ENCODE measurements at regions not wholly inside any gene's neighbourhood (a gene's known extent, or its start where the extent isn't known, plus 50 kb on each side); places are given as distances from the start of the nearest gene placed in this dataset.
"Not testable (repeated sequence)": the region's sequence is repeated elsewhere in the genome, so short reads cannot be mapped to it uniquely, and the experiment has no call there.

DNA sequence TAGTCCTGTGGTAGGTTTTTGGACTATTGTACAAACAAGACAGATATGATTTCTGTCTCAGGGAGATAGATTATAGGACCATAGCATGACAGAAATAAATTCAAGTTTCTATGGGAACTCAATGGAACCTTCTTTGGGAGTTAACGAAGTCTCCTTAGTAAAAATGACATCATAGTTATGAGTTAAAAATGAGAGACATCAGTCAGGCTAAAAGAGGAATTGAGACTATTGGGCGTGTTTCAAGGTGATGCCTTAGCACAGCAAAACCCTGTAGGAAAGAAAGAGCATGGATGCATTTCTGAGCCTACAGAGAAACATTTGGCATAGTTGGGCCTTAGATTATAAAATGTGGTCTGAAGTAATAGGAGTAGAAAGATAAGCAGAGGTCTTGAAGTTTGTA is 1909.1 kb upstream of the PCDH7 start:
- Histone ChIP-seq H3K4me1 (ENCODE audit: control insufficient read depth in 3 of 3, insufficient read depth in 3 of 3, low read length in 3 of 3) (no peaks in the 10 kb centered on the region), H3K27ac (ENCODE audit: low read depth, low read length) (no peak overlapping the region), H3K36me3 (ENCODE audit: control insufficient read depth in 3 of 3, insufficient read depth in 3 of 3, low read length in 3 of 3) (no peaks in the 10 kb centered on the region), H3K9ac (ENCODE audit: low read depth in 1 of 3, low read length in 3 of 3) (no peak overlapping the region), H3K9me3 (ENCODE audit: control insufficient read depth in 3 of 3, low read length in 3 of 3) (peaks cover 0 to 2% (median 0%) of the 10 kb centered on the region in 3 donors), H3K4me3 (ENCODE audit: low read length in 3 of 3) (no peak overlapping the region), H3K27me3 (ENCODE audit: control insufficient read depth in 3 of 3, insufficient read depth in 3 of 3, low read length in 3 of 3) (no peaks in the 10 kb centered on the region)

DNA sequence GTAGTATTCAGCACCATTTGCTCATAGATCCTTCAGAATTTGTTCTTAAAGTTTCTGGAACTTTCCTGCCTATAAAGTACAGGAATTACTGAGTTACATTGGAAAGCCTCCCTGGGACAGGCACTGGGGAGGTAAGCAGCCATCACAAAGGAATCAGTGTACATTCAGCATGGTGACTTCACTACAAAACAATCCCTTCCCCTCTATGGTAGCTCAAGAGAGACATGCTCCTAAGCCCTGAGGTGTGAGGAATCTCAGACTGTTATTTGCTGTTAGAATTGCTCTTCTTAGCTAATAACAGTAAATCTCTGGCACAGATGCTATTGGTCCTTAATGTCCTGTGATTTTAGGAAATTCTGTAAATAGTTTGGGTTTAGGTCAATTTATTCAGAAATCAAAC is 1898.0 kb upstream of the PCDH7 start:
- Histone ChIP-seq H3K27ac (ENCODE audit: low read depth, low read length) (no peak overlapping the region), H3K4me1 (ENCODE audit: control insufficient read depth in 3 of 3, insufficient read depth in 3 of 3, low read length in 3 of 3) (no peaks in the 10 kb centered on the region), H3K4me3 (ENCODE audit: low read length in 3 of 3) (no peak overlapping the region), H3K9ac (ENCODE audit: low read depth in 1 of 3, low read length in 3 of 3) (no peak overlapping the region), H3K9me3 (ENCODE audit: control insufficient read depth in 3 of 3, low read length in 3 of 3) (no peaks in the 10 kb centered on the region), H3K36me3 (ENCODE audit: control insufficient read depth in 3 of 3, insufficient read depth in 3 of 3, low read length in 3 of 3) (no peaks in the 10 kb centered on the region), H3K27me3 (ENCODE audit: control insufficient read depth in 3 of 3, insufficient read depth in 3 of 3, low read length in 3 of 3) (no peaks in the 10 kb centered on the region)

DNA sequence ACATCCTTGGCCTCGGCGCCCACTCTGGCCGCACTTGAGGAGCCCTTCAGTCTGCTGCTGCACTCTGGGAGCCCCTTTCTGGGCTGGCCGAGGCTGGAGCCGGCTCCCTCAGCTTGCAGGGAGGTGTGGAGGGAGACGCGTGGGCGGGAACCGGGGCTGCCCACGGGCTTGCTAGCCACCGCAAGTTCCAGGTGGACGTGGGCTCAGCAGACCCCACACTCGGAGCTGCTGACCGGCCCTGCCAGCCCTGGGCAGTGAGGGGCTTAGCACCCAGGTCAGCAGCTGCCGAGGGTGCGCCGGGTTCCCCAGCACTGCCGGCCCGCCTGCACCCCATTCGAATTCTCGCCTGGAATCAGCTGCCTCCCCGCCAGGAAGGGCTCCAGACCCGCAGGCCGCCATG is 1892.3 kb upstream of the PCDH7 start:
- Histone ChIP-seq H3K9me3 (ENCODE audit: control insufficient read depth in 3 of 3, low read length in 3 of 3) (no peaks in the 10 kb centered on the region), H3K36me3 (ENCODE audit: control insufficient read depth in 3 of 3, insufficient read depth in 3 of 3, low read length in 3 of 3) (no peaks in the 10 kb centered on the region), H3K4me1 (ENCODE audit: control insufficient read depth in 3 of 3, insufficient read depth in 3 of 3, low read length in 3 of 3) (no peaks in the 10 kb centered on the region), H3K4me3 (ENCODE audit: low read length in 3 of 3) (no peak overlapping the region), H3K9ac (ENCODE audit: low read depth in 1 of 3, low read length in 3 of 3) (no peak overlapping the region), H3K27me3 (ENCODE audit: control insufficient read depth in 3 of 3, insufficient read depth in 3 of 3, low read length in 3 of 3) (no peaks in the 10 kb centered on the region), H3K27ac (ENCODE audit: low read depth, low read length) (no peak overlapping the region)

DNA sequence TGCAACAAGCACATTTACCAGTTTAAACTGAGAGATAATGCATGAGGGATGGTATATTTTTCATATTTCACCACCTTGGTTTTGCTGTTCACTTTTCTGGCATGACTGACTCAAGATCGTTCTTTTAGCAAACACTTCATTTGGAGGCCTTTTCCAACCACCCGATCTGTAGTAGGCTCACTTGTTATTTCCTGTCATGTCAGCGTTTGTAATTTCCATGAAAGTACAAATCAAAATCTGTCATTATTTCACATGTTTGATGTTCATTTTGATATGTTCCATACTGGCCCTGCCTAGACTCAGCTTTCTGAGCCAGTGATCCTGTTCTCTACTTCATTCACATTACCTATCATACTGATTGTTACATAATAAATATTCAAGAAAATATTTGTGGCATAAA is 1888.3 kb upstream of the PCDH7 start:
- Histone ChIP-seq H3K27ac (ENCODE audit: low read depth, low read length) (no peak overlapping the region), H3K36me3 (ENCODE audit: control insufficient read depth in 3 of 3, insufficient read depth in 3 of 3, low read length in 3 of 3) (no peaks in the 10 kb centered on the region), H3K4me3 (ENCODE audit: low read length in 3 of 3) (no peak overlapping the region), H3K9ac (ENCODE audit: low read depth in 1 of 3, low read length in 3 of 3) (no peak overlapping the region), H3K4me1 (ENCODE audit: control insufficient read depth in 3 of 3, insufficient read depth in 3 of 3, low read length in 3 of 3) (no peaks in the 10 kb centered on the region), H3K9me3 (ENCODE audit: control insufficient read depth in 3 of 3, low read length in 3 of 3) (no peaks in the 10 kb centered on the region), H3K27me3 (ENCODE audit: control insufficient read depth in 3 of 3, insufficient read depth in 3 of 3, low read length in 3 of 3) (no peaks in the 10 kb centered on the region)

DNA sequence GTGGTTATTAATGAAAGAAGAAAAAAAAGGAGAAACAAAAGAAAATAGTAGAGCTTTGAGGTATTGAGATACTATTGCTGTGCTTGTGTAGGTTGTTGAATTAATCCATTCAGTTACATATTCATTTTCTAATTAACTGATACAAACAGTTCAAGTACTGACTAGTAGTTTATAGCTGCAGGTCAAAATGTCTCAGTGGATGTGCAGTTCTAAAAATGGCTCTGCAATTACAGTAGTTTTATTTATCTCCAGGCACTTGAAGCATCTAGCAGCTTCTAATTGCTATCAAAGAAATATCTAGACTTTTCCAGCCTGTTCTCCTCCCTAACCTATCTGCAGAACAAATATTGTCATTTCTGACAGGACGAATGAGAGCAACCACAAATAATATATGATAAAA is 1887.7 kb upstream of the PCDH7 start:
- Histone ChIP-seq H3K27ac (ENCODE audit: low read depth, low read length) (no peak overlapping the region), H3K9me3 (ENCODE audit: control insufficient read depth in 3 of 3, low read length in 3 of 3) (no peaks in the 10 kb centered on the region), H3K27me3 (ENCODE audit: control insufficient read depth in 3 of 3, insufficient read depth in 3 of 3, low read length in 3 of 3) (no peaks in the 10 kb centered on the region), H3K36me3 (ENCODE audit: control insufficient read depth in 3 of 3, insufficient read depth in 3 of 3, low read length in 3 of 3) (no peaks in the 10 kb centered on the region), H3K4me1 (ENCODE audit: control insufficient read depth in 3 of 3, insufficient read depth in 3 of 3, low read length in 3 of 3) (no peaks in the 10 kb centered on the region), H3K4me3 (ENCODE audit: low read length in 3 of 3) (no peak overlapping the region), H3K9ac (ENCODE audit: low read depth in 1 of 3, low read length in 3 of 3) (no peak overlapping the region)

DNA sequence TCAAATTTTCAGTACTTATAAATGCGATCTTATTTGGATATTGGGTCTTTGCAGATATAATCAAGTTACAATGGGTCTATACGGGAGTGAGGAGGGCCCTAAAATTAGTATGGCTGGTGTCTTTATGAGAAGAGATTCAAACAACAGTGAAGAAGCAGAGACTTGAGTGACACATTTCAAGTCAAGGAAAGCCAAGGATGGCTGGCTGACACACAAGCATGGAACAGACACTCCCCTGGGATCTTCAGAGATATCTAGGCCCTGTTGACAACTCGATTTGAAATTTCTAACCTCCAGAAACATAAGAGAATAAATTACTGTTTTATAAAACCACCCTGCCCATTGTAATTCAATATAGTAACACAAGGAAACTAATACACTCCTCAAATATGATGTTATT is 1886.0 kb upstream of the PCDH7 start:
- H3K36me3 ChIP-seq (ENCODE audit: control insufficient read depth in 3 of 3, insufficient read depth in 3 of 3, low read length in 3 of 3): no peaks in the 10 kb centered on the region
- no peaks in the 10 kb centered on the region for H3K27me3 ChIP-seq (ENCODE audit: control insufficient read depth in 3 of 3, insufficient read depth in 3 of 3, low read length in 3 of 3)
- no peaks in the 10 kb centered on the region for H3K4me1 ChIP-seq (ENCODE audit: control insufficient read depth in 3 of 3, insufficient read depth in 3 of 3, low read length in 3 of 3)
- no peak overlapping the region for H3K9ac ChIP-seq (ENCODE audit: low read depth in 1 of 3, low read length in 3 of 3)
- H3K4me3 ChIP-seq (ENCODE audit: low read length in 3 of 3): no peak overlapping the region
- no peaks in the 10 kb centered on the region for H3K9me3 ChIP-seq (ENCODE audit: control insufficient read depth in 3 of 3, low read length in 3 of 3)
- H3K27ac ChIP-seq (ENCODE audit: low read depth, low read length): no peak overlapping the region

DNA sequence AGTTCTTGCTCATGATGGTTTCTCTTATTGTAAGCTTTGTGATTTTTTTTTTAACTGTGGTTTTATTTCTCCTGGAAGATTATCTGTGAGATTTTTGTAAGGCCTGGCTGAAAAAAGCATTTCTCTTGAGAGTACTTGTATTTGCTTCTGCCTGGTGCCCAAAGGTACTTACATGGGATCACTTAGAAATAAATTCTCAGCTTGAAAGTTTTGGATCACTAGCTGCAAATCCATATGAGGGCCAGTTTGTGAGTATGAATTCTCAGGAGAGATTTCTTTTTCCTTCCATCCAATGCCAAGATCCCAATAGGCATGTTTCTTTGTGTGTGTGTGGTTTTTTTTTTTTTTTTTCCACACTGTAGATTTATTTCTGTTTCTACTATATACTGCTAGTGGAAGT is 1884.7 kb upstream of the PCDH7 start:
- no peak overlapping the region for H3K27ac ChIP-seq (ENCODE audit: low read depth, low read length)
- no peak overlapping the region for H3K9ac ChIP-seq (ENCODE audit: low read depth in 1 of 3, low read length in 3 of 3)
- H3K27me3 ChIP-seq (ENCODE audit: control insufficient read depth in 3 of 3, insufficient read depth in 3 of 3, low read length in 3 of 3): no peaks in the 10 kb centered on the region
- no peaks in the 10 kb centered on the region for H3K36me3 ChIP-seq (ENCODE audit: control insufficient read depth in 3 of 3, insufficient read depth in 3 of 3, low read length in 3 of 3)
- no peaks in the 10 kb centered on the region for H3K4me1 ChIP-seq (ENCODE audit: control insufficient read depth in 3 of 3, insufficient read depth in 3 of 3, low read length in 3 of 3)
- no peaks in the 10 kb centered on the region for H3K9me3 ChIP-seq (ENCODE audit: control insufficient read depth in 3 of 3, low read length in 3 of 3)
- H3K4me3 ChIP-seq (ENCODE audit: low read length in 3 of 3): no peak overlapping the region

DNA sequence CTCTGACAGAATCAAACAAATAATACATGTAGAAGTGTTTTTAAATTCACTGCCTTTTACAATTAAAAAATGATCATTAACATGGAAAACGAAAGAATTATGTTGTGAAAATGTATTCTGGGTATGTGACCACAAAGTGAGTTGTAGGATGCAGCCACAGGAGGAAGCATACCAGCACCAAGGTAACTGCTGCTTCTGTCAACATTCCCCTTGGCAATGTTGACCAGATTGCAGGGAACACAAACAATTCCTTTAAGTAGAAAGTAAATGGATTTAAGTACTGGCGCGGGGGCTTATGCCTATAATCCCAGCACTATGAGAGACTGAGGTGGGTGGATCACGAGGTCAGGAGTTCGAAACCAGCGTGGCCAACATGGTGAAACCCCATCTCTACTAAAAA is 1877.9 kb upstream of the PCDH7 start:
- H3K27ac ChIP-seq (ENCODE audit: low read depth, low read length): no peak overlapping the region
- no peak overlapping the region for H3K4me3 ChIP-seq (ENCODE audit: low read length in 3 of 3)
- no peaks in the 10 kb centered on the region for H3K27me3 ChIP-seq (ENCODE audit: control insufficient read depth in 3 of 3, insufficient read depth in 3 of 3, low read length in 3 of 3)
- no peaks in the 10 kb centered on the region for H3K4me1 ChIP-seq (ENCODE audit: control insufficient read depth in 3 of 3, insufficient read depth in 3 of 3, low read length in 3 of 3)
- H3K9me3 ChIP-seq (ENCODE audit: control insufficient read depth in 3 of 3, low read length in 3 of 3): no peaks in the 10 kb centered on the region
- no peaks in the 10 kb centered on the region for H3K36me3 ChIP-seq (ENCODE audit: control insufficient read depth in 3 of 3, insufficient read depth in 3 of 3, low read length in 3 of 3)
- no peak overlapping the region for H3K9ac ChIP-seq (ENCODE audit: low read depth in 1 of 3, low read length in 3 of 3)

DNA sequence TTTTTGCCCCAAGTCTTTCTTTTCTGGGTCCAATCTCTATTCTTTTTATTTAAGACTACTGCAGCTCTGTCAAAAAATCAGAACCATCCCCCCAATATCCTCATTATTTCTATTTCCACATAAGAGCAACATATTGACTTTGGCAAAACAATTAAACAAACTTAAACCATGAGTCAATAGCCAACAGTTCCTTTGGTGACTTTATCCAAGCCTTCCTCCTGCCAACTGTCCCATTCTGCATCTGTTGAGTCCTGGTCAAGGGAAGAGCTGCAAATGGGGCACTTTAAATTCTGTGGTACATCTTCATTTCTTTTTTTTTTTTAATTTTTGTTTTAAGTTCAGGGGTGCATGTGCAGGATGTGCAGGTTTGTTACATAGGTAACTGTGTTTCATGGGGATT is 1875.0 kb upstream of the PCDH7 start:
- Histone ChIP-seq H3K4me1 (ENCODE audit: control insufficient read depth in 3 of 3, insufficient read depth in 3 of 3, low read length in 3 of 3) (no peaks in the 10 kb centered on the region), H3K9ac (ENCODE audit: low read depth in 1 of 3, low read length in 3 of 3) (no peak overlapping the region), H3K4me3 (ENCODE audit: low read length in 3 of 3) (no peak overlapping the region), H3K9me3 (ENCODE audit: control insufficient read depth in 3 of 3, low read length in 3 of 3) (no peaks in the 10 kb centered on the region), H3K27ac (ENCODE audit: low read depth, low read length) (no peak overlapping the region), H3K36me3 (ENCODE audit: control insufficient read depth in 3 of 3, insufficient read depth in 3 of 3, low read length in 3 of 3) (no peaks in the 10 kb centered on the region), H3K27me3 (ENCODE audit: control insufficient read depth in 3 of 3, insufficient read depth in 3 of 3, low read length in 3 of 3) (no peaks in the 10 kb centered on the region)

DNA sequence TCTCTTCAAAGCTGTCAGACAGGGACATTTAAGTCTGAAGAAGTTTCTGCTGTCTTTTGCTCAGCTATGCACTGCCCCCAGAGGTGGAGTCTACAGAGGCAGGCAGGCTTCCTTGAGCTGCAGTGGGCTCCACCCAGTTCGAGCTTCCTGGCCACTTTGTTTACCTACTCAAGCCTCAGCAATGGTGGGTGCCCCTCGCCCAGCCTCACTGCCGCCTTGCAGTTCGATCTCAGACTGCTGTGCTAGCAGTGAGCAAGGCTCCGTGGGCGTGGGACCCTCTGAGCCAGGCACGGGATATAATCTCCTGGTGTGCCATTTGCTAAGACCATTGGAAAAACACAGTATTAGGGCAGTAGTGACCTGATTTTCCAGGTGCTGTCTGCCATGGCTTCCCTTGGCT is 1863.1 kb upstream of the PCDH7 start:
- H3K27me3 ChIP-seq (ENCODE audit: control insufficient read depth in 3 of 3, insufficient read depth in 3 of 3, low read length in 3 of 3); H3K9me3 ChIP-seq (ENCODE audit: control insufficient read depth in 3 of 3, low read length in 3 of 3); H3K9ac ChIP-seq (ENCODE audit: low read depth in 1 of 3, low read length in 3 of 3); H3K4me3 ChIP-seq (ENCODE audit: low read length in 3 of 3); H3K36me3 ChIP-seq (ENCODE audit: control insufficient read depth in 3 of 3, insufficient read depth in 3 of 3, low read length in 3 of 3); H3K4me1 ChIP-seq (ENCODE audit: control insufficient read depth in 3 of 3, insufficient read depth in 3 of 3, low read length in 3 of 3); H3K27ac ChIP-seq (ENCODE audit: low read depth, low read length): not testable (repeated sequence)

DNA sequence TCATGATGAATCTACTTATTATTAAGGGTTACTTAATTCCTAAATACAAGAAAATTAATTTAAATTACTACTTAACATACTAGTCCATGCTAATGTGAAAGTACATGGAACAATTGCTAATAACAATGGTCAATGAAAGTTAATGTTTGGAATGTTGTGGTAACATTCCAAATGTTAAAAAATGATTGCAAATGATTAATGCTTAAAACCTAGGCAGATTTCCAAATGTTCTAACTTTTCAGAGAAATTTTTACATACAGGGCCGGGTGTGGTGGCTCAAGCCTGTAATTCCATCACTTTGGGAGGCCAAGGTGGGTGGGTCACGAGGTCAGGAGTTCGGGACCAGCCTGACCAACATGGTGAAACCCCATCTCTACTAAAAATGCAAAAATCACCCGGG is 1851.3 kb upstream of the PCDH7 start:
- Histone ChIP-seq H3K4me3 (ENCODE audit: low read length in 3 of 3) (no peak overlapping the region), H3K27ac (ENCODE audit: low read depth, low read length) (no peak overlapping the region)

More for the DNA sequence above, 1851.3 kb upstream of the PCDH7 start:
- Histone ChIP-seq H3K27me3 (ENCODE audit: control insufficient read depth in 3 of 3, insufficient read depth in 3 of 3, low read length in 3 of 3) (no peaks in the 10 kb centered on the region), H3K4me1 (ENCODE audit: control insufficient read depth in 3 of 3, insufficient read depth in 3 of 3, low read length in 3 of 3) (no peaks in the 10 kb centered on the region), H3K36me3 (ENCODE audit: control insufficient read depth in 3 of 3, insufficient read depth in 3 of 3, low read length in 3 of 3) (no peaks in the 10 kb centered on the region), H3K9ac (ENCODE audit: low read depth in 1 of 3, low read length in 3 of 3) (no peak overlapping the region), H3K9me3 (ENCODE audit: control insufficient read depth in 3 of 3, low read length in 3 of 3) (no peaks in the 10 kb centered on the region)
